GM23338 (cell line): ENCODE measurements at regions not wholly inside any gene's neighbourhood (a gene's known extent, or its start where the extent isn't known, plus 50 kb on each side); places are given as distances from the start of the nearest gene placed in this dataset.

Experiments used
- ATAC-seq: fragments of 200-7000 bp; cut with Tn5 transposase; 3 replicates; pipeline ENCODE4 v1.9.1; 2020
- DNase-seq: peaks from one replicate; pipeline ENCODE4 v3.0.0-alpha.2; 2015; ENCODE audit warnings: low spot score
- H2AFZ ChIP-seq: fragments of 200-600 bp; sonication (generic); 2 replicates; pipeline ENCODE4 v1.8.0; 2016; ENCODE audit warnings: antibody characterized with exemption, mild to moderate bottlenecking, moderate library complexity
- H3F3A ChIP-seq: fragments of 200-600 bp; sonication (generic); replicated peaks from 2 replicates; pipeline ENCODE4 v1.8.0; 2017; ENCODE audit warnings: antibody characterized with exemption, mixed run types, low read depth
- H3K27ac ChIP-seq: fragments of 200-600 bp; sonication (generic); 2 replicates; pipeline ENCODE4 v1.6.1; 2016; ENCODE audit warnings: low read depth
- H3K27me3 ChIP-seq: fragments of 200-600 bp; sonication (generic); 2 replicates; pipeline ENCODE4 v1.8.0; 2016; ENCODE audit warnings: mild to moderate bottlenecking, mixed run types, moderate library complexity; ENCODE audit not compliant: insufficient read depth
- H3K36me3 ChIP-seq: fragments of 200-600 bp; sonication (generic); 2 replicates; pipeline ENCODE4 v1.8.0; 2016; ENCODE audit warnings: mild to moderate bottlenecking; ENCODE audit not compliant: insufficient read depth
- H3K4me1 ChIP-seq: fragments of 200-600 bp; sonication (generic); 2 replicates; pipeline ENCODE4 v1.8.0; 2016; ENCODE audit warnings: mild to moderate bottlenecking, moderate library complexity; ENCODE audit not compliant: insufficient read depth
- H3K4me2 ChIP-seq: fragments of 200-600 bp; sonication (generic); 2 replicates; pipeline ENCODE4 v1.7.1; 2017; ENCODE audit warnings: mixed run types
- H3K4me3 ChIP-seq: fragments of 200-600 bp; sonication (generic); 2 replicates; pipeline ENCODE4 v1.6.1; 2016; ENCODE audit warnings: mixed run types
- H3K79me2 ChIP-seq: fragments of 200-600 bp; sonication (generic); replicated peaks from 2 replicates; pipeline ENCODE4 v1.8.0; 2017; ENCODE audit warnings: mild to moderate bottlenecking; ENCODE audit not compliant: insufficient read depth
- H3K9me2 ChIP-seq: fragments of 200-600 bp; sonication (generic); 2 replicates; pipeline ENCODE4 v1.8.0; 2017; ENCODE audit not compliant: insufficient read depth
- H4K20me1 ChIP-seq: fragments of 200-600 bp; sonication (generic); replicated peaks from 2 replicates; pipeline ENCODE4 v1.8.0; 2017; ENCODE audit warnings: mild to moderate bottlenecking; ENCODE audit not compliant: insufficient read depth
- H3K27ac Mint-ChIP-seq: 2 replicates; pipeline ENCODE4 v1.8.0; 2020; ENCODE audit warnings: inconsistent platforms, mild to moderate bottlenecking, moderate library complexity, mixed read lengths
- H3K27me3 Mint-ChIP-seq: 3 replicates; pipeline ENCODE4 v1.8.0; 2022; ENCODE audit warnings: low read depth, mild to moderate bottlenecking, moderate library complexity, mixed read lengths, inconsistent platforms; ENCODE audit not compliant: insufficient read depth, poor library complexity
- H3K36me3 Mint-ChIP-seq: 3 replicates; pipeline ENCODE4 v1.8.0; 2021; ENCODE audit warnings: low read depth, mild to moderate bottlenecking, inconsistent platforms, moderate library complexity, mixed read lengths
- H3K4me1 Mint-ChIP-seq: 3 replicates; pipeline ENCODE4 v1.8.0; 2020; ENCODE audit warnings: mild to moderate bottlenecking, inconsistent platforms, mixed read lengths
- H3K4me3 Mint-ChIP-seq: 3 replicates; pipeline ENCODE4 v1.8.0; 2021; ENCODE audit warnings: moderate library complexity, mild to moderate bottlenecking, inconsistent platforms, mixed read lengths
- H3K9me3 Mint-ChIP-seq: 3 replicates; pipeline ENCODE4 v1.8.0; 2020; ENCODE audit warnings: moderate library complexity, mild to moderate bottlenecking, inconsistent platforms, mixed read lengths
- CREB1 ChIP-seq: fragments of 250-450 bp; sonication (Bioruptor Pico); IDR thresholded peaks from 2 replicates; pipeline ENCODE4 v1.5.0; 2020; ENCODE audit warnings: low read depth, mild to moderate bottlenecking, moderate library complexity
- EZH2 ChIP-seq: fragments of 200-600 bp; sonication (generic); IDR thresholded peaks from one replicate; pipeline ENCODE4 v1.8.0; 2017; ENCODE audit warnings: antibody characterized with exemption, mild to moderate bottlenecking, low read depth; ENCODE audit not compliant: unreplicated experiment
- EZH2phosphoT487 ChIP-seq: fragments of 200-600 bp; sonication (generic); IDR thresholded peaks from one replicate; pipeline ENCODE4 v1.8.1; 2018; ENCODE audit warnings: antibody characterized with exemption; ENCODE audit not compliant: unreplicated experiment
- JUNB ChIP-seq: IDR thresholded peaks from one replicate; pipeline ENCODE4 v1.6.1; 2016; ENCODE audit warnings: antibody characterized with exemption; ENCODE audit not compliant: unreplicated experiment
- NANOG ChIP-seq: IDR thresholded peaks from 2 replicates; pipeline ENCODE4 v1.6.1; 2016; ENCODE audit warnings: antibody characterized with exemption, borderline replicate concordance
- POLR2AphosphoS5 ChIP-seq: IDR thresholded peaks from 2 replicates; pipeline ENCODE4 v1.6.1; 2016; ENCODE audit warnings: antibody characterized with exemption, low read depth
- STAT1 ChIP-seq: IDR thresholded peaks from one replicate; pipeline ENCODE4 v1.6.1; 2016; ENCODE audit warnings: antibody characterized with exemption; ENCODE audit not compliant: unreplicated experiment
- ZNF114 ChIP-seq: fragments of 250-450 bp; sonication (Bioruptor Pico); IDR thresholded peaks from 2 replicates; pipeline ENCODE4 v1.5.0; 2020; ENCODE audit warnings: mild to moderate bottlenecking, moderate library complexity
- ZNF331 ChIP-seq: fragments of 250-450 bp; sonication (Bioruptor Pico); IDR thresholded peaks from 2 replicates; pipeline ENCODE4 v1.5.0; 2020; ENCODE audit warnings: low read depth, mild to moderate bottlenecking, moderate library complexity
- TF ChIP-seq, protein P1 (sequence below): IDR thresholded peaks from 2 replicates; pipeline ENCODE4 v1.6.1; 2016; ENCODE audit warnings: antibody characterized with exemption
- TF ChIP-seq, protein P2 (sequence below), 2 experiments: fragments of 200-600 bp in 1 of 2; sonication (generic) in 1 of 2; conservative IDR thresholded peaks; 2 replicates each; pipeline versions ENCODE4 v1.5.1 to v1.6.1; 2016 to 2017; ENCODE audit warnings: antibody characterized with exemption in 2 of 2, low read depth in 2 of 2, mild to moderate bottlenecking in 2 of 2, moderate library complexity in 1 of 2
- TF ChIP-seq, protein P3 (sequence below): IDR thresholded peaks from one replicate; pipeline ENCODE4 v1.6.1; 2018; ENCODE audit warnings: antibody characterized with exemption; ENCODE audit not compliant: unreplicated experiment
- TF ChIP-seq, protein P4 (sequence below): fragments of 250-450 bp; sonication (Bioruptor Pico); IDR thresholded peaks from 2 replicates; pipeline ENCODE4 v1.5.0; 2020; ENCODE audit warnings: mild to moderate bottlenecking, moderate library complexity

DNA sequence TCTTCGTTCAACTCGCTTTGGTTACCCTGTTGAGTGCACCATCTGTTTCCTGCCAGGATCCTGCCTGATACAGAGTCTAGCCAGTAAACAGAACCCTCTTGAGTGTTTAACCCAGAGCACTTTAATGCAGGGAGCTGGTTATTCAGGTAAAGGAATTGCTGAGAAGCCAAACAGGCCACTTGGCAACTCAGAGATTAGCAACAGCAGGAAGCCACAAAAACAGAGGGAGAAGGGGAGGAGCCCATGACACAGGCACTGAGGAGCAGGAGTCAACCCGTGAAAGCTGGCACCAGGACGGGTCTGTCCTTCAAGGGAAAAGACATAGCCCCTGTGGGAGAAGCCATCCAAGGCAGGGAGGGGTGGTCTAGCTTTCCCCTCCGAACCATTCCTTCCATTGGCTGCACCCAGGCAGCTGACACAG, 641.4 kb downstream of the ZNF674 start:
- peaks cover 30% of the 10 kb centered on the region for H3K4me1 Mint-ChIP-seq
- no peaks in the 10 kb centered on the region for H3K9me2 ChIP-seq
- no peaks in the 10 kb centered on the region for H4K20me1 ChIP-seq
- peak overlapping the region; percentile 95 for H2AFZ ChIP-seq
- DNase-seq, result peak; percentile 17
- no peak overlapping the region for H3K4me3 Mint-ChIP-seq
- H3K27ac ChIP-seq, result peak overlapping the region; percentile 50; the same call in 1 of the 2 replicates
- H3K36me3 ChIP-seq, result no peaks in the 10 kb centered on the region
- no peak overlapping the region for H3K27ac Mint-ChIP-seq
- H3K9me3 Mint-ChIP-seq, result no peaks in the 10 kb centered on the region
- H3K27me3 ChIP-seq, result no peaks in the 10 kb centered on the region
- no peaks in the 10 kb centered on the region for H3K36me3 Mint-ChIP-seq
- ATAC-seq, result peak; percentile 55
- no peak overlapping the region for H3K4me3 ChIP-seq
- H3K4me1 ChIP-seq, result no peaks in the 10 kb centered on the region
- H3K27me3 Mint-ChIP-seq, result no peaks in the 10 kb centered on the region
- peaks cover 3% of the 10 kb centered on the region; the same call in 1 of the 2 replicates for H3F3A ChIP-seq
- TF ChIP-seq STAT1 (no peak), POLR2AphosphoS5 (no peak), ZNF114 (CRISPR knock-in tag) (no peak), EZH2phosphoT487 (no peak), ZNF331 (CRISPR knock-in tag) (no peak), CREB1 (no peak), EZH2 (no peak), NANOG (no peak), JUNB (no peak)
- TF ChIP-seq, protein P1, sequence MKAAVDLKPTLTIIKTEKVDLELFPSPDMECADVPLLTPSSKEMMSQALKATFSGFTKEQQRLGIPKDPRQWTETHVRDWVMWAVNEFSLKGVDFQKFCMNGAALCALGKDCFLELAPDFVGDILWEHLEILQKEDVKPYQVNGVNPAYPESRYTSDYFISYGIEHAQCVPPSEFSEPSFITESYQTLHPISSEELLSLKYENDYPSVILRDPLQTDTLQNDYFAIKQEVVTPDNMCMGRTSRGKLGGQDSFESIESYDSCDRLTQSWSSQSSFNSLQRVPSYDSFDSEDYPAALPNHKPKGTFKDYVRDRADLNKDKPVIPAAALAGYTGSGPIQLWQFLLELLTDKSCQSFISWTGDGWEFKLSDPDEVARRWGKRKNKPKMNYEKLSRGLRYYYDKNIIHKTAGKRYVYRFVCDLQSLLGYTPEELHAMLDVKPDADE, result no peak
- TF ChIP-seq, protein P2, sequence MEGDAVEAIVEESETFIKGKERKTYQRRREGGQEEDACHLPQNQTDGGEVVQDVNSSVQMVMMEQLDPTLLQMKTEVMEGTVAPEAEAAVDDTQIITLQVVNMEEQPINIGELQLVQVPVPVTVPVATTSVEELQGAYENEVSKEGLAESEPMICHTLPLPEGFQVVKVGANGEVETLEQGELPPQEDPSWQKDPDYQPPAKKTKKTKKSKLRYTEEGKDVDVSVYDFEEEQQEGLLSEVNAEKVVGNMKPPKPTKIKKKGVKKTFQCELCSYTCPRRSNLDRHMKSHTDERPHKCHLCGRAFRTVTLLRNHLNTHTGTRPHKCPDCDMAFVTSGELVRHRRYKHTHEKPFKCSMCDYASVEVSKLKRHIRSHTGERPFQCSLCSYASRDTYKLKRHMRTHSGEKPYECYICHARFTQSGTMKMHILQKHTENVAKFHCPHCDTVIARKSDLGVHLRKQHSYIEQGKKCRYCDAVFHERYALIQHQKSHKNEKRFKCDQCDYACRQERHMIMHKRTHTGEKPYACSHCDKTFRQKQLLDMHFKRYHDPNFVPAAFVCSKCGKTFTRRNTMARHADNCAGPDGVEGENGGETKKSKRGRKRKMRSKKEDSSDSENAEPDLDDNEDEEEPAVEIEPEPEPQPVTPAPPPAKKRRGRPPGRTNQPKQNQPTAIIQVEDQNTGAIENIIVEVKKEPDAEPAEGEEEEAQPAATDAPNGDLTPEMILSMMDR (conservative IDR thresholded peaks at IDR 0.05; ENCODE audit: low read depth in 2 of 2), result no peak
- TF ChIP-seq, protein P3, sequence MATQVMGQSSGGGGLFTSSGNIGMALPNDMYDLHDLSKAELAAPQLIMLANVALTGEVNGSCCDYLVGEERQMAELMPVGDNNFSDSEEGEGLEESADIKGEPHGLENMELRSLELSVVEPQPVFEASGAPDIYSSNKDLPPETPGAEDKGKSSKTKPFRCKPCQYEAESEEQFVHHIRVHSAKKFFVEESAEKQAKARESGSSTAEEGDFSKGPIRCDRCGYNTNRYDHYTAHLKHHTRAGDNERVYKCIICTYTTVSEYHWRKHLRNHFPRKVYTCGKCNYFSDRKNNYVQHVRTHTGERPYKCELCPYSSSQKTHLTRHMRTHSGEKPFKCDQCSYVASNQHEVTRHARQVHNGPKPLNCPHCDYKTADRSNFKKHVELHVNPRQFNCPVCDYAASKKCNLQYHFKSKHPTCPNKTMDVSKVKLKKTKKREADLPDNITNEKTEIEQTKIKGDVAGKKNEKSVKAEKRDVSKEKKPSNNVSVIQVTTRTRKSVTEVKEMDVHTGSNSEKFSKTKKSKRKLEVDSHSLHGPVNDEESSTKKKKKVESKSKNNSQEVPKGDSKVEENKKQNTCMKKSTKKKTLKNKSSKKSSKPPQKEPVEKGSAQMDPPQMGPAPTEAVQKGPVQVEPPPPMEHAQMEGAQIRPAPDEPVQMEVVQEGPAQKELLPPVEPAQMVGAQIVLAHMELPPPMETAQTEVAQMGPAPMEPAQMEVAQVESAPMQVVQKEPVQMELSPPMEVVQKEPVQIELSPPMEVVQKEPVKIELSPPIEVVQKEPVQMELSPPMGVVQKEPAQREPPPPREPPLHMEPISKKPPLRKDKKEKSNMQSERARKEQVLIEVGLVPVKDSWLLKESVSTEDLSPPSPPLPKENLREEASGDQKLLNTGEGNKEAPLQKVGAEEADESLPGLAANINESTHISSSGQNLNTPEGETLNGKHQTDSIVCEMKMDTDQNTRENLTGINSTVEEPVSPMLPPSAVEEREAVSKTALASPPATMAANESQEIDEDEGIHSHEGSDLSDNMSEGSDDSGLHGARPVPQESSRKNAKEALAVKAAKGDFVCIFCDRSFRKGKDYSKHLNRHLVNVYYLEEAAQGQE, result no peak
- TF ChIP-seq, protein P4, sequence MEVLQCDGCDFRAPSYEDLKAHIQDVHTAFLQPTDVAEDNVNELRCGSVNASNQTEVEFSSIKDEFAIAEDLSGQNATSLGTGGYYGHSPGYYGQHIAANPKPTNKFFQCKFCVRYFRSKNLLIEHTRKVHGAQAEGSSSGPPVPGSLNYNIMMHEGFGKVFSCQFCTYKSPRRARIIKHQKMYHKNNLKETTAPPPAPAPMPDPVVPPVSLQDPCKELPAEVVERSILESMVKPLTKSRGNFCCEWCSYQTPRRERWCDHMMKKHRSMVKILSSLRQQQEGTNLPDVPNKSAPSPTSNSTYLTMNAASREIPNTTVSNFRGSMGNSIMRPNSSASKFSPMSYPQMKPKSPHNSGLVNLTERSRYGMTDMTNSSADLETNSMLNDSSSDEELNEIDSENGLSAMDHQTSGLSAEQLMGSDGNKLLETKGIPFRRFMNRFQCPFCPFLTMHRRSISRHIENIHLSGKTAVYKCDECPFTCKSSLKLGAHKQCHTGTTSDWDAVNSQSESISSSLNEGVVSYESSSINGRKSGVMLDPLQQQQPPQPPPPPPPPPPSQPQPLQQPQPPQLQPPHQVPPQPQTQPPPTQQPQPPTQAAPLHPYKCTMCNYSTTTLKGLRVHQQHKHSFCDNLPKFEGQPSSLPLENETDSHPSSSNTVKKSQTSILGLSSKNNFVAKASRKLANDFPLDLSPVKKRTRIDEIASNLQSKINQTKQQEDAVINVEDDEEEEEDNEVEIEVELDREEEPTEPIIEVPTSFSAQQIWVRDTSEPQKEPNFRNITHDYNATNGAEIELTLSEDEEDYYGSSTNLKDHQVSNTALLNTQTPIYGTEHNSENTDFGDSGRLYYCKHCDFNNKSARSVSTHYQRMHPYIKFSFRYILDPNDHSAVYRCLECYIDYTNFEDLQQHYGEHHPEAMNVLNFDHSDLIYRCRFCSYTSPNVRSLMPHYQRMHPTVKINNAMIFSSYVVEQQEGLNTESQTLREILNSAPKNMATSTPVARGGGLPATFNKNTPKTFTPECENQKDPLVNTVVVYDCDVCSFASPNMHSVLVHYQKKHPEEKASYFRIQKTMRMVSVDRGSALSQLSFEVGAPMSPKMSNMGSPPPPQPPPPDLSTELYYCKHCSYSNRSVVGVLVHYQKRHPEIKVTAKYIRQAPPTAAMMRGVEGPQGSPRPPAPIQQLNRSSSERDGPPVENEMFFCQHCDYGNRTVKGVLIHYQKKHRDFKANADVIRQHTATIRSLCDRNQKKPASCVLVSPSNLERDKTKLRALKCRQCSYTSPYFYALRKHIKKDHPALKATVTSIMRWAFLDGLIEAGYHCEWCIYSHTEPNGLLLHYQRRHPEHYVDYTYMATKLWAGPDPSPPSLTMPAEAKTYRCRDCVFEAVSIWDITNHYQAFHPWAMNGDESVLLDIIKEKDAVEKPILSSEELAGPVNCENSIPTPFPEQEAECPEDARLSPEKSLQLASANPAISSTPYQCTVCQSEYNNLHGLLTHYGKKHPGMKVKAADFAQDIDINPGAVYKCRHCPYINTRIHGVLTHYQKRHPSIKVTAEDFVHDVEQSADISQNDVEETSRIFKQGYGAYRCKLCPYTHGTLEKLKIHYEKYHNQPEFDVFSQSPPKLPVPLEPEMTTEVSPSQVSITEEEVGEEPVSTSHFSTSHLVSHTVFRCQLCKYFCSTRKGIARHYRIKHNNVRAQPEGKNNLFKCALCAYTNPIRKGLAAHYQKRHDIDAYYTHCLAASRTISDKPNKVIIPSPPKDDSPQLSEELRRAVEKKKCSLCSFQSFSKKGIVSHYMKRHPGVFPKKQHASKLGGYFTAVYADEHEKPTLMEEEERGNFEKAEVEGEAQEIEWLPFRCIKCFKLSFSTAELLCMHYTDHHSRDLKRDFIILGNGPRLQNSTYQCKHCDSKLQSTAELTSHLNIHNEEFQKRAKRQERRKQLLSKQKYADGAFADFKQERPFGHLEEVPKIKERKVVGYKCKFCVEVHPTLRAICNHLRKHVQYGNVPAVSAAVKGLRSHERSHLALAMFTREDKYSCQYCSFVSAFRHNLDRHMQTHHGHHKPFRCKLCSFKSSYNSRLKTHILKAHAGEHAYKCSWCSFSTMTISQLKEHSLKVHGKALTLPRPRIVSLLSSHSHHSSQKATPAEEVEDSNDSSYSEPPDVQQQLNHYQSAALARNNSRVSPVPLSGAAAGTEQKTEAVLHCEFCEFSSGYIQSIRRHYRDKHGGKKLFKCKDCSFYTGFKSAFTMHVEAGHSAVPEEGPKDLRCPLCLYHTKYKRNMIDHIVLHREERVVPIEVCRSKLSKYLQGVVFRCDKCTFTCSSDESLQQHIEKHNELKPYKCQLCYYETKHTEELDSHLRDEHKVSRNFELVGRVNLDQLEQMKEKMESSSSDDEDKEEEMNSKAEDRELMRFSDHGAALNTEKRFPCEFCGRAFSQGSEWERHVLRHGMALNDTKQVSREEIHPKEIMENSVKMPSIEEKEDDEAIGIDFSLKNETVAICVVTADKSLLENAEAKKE (CRISPR knock-in tag), result no peak
- no peaks in the 10 kb centered on the region for H3K79me2 ChIP-seq
- H3K4me2 ChIP-seq, result no peak overlapping the region
